GM19372 (cell line): ENCODE measurements at regions not wholly inside any gene's neighbourhood (a gene's known extent, or its start where the extent isn't known, plus 50 kb on each side); places are given as distances from the start of the nearest gene placed in this dataset.

ENCODE experiments used
- ATAC-seq: cut with Tn5 transposase; IDR thresholded peaks from one replicate; pipeline ENCODE4 v1.9.1; 2021; ENCODE audit warnings: mild to moderate bottlenecking, low read depth, moderate library complexity; ENCODE audit not compliant: unreplicated experiment

GRCh38 chr15:39211108-39211979 is 369.5 kb upstream of the THBS1 start:
- ATAC-seq, result no peak

- ATAC-seq, result no peak
Measured at GRCh38 chr15:39213385-39213840, 367.5 kb upstream of the THBS1 start.

GRCh38 chr15:39215015-39215414 is 365.9 kb upstream of the THBS1 start:
- ATAC-seq, result no peak

- ATAC-seq, result no peak
Measured at GRCh38 chr15:39216816-39217215, 364.1 kb upstream of the THBS1 start.

GRCh38 chr15:39219608-39220007 is 361.3 kb upstream of the THBS1 start:
- no peak for ATAC-seq

GRCh38 chr15:39226169-39226937 is 354.5 kb upstream of the THBS1 start:
- ATAC-seq, result no peak

- ATAC-seq, result no peak
Measured at GRCh38 chr15:39227001-39227400, 353.9 kb upstream of the THBS1 start.

GRCh38 chr15:39228889-39229288 is 352.0 kb upstream of the THBS1 start:
- no peak for ATAC-seq

GRCh38 chr15:39230205-39230907 is 350.5 kb upstream of the THBS1 start:
- ATAC-seq, result no peak

GRCh38 chr15:39230908-39231285 is 350.0 kb upstream of the THBS1 start:
- ATAC-seq, result no peak

GRCh38 chr15:39232512-39232911 is 348.4 kb upstream of the THBS1 start:
- no peak for ATAC-seq

GRCh38 chr15:39235084-39235795 is 345.6 kb upstream of the THBS1 start:
- no peak for ATAC-seq

- no peak for ATAC-seq
Measured at GRCh38 chr15:39236375-39236774, 344.5 kb upstream of the THBS1 start.

GRCh38 chr15:39238443-39238842 is 342.4 kb upstream of the THBS1 start:
- no peak for ATAC-seq

GRCh38 chr15:39239562-39239961 is 341.3 kb upstream of the THBS1 start:
- no peak for ATAC-seq

- ATAC-seq, result no peak
Measured at GRCh38 chr15:39242345-39242744, 338.5 kb upstream of the THBS1 start.

GRCh38 chr15:39243396-39243795 is 337.5 kb upstream of the THBS1 start:
- ATAC-seq, result no peak

- no peak for ATAC-seq
Measured at GRCh38 chr15:39244776-39245175, 336.1 kb upstream of the THBS1 start.

GRCh38 chr15:39246523-39246922 is 334.4 kb upstream of the THBS1 start:
- no peak for ATAC-seq

- no peak for ATAC-seq
Measured at GRCh38 chr15:39247574-39247973, 333.3 kb upstream of the THBS1 start.
